CD4-positive, alpha-beta T cell (primary cell): ENCODE measurements at regions not wholly inside any gene's neighbourhood (a gene's known extent, or its start where the extent isn't known, plus 50 kb on each side); places are given as distances from the start of the nearest gene placed in this dataset.

Source experiments
- ATAC-seq: fragments of 200-7000 bp; cut with Tn5 transposase; one replicate; pipeline ENCODE4 v1.10.0; 2022; ENCODE audit warnings: mild to moderate bottlenecking; ENCODE audit not compliant: poor library complexity
- CTCF ChIA-PET: fragments of 350-600 bp; sonication (Branson Sonifier 250); formaldehyde crosslinking; loops from one replicate; lab custom pipeline; 2021; ENCODE audit warnings: antibody characterized with exemption, inconsistent platforms; lab: Charles Lee
- POLR2A ChIA-PET: fragments of 350-600 bp; sonication (Branson Sonifier 250); formaldehyde crosslinking; loops from one replicate; lab custom pipeline; 2021; ENCODE audit warnings: antibody characterized with exemption, inconsistent platforms; lab: Charles Lee
- DNase-seq, 14 experiments: peaks; one replicate each; pipeline ENCODE4 v3.0.0-alpha.2; 2013 to 2020; ENCODE audit warnings: mixed read lengths in 2 of 14
- H3K27ac ChIP-seq, 2 donors: one replicate each; pipeline versions ENCODE4 v1.5.1 to v1.7.0; 2013; ENCODE audit warnings: low read length in 2 of 2, low read depth in 1 of 2, mild to moderate bottlenecking in 1 of 2
- H3K27me3 ChIP-seq, 2 experiments: 1 replicate in 1 of 2; 2 replicates in 1 of 2; pipeline versions ENCODE4 v1.6.1 to v1.7.0; 2013; ENCODE audit warnings: low read length in 2 of 2, control low read depth in 1 of 2, mild to moderate bottlenecking in 1 of 2, moderate library complexity in 1 of 2; ENCODE audit not compliant: insufficient read depth in 2 of 2, control insufficient read depth in 1 of 2
- H3K36me3 ChIP-seq: one replicate; pipeline ENCODE4 v1.6.1; 2013; ENCODE audit warnings: low read length, control low read depth; ENCODE audit not compliant: insufficient read depth
- H3K4me1 ChIP-seq: one replicate; pipeline ENCODE4 v1.6.1; 2013; ENCODE audit warnings: low read length, control low read depth; ENCODE audit not compliant: insufficient read depth
- H3K4me3 ChIP-seq: one replicate; pipeline ENCODE4 v1.5.1; 2013; ENCODE audit warnings: mild to moderate bottlenecking, low read length, moderate library complexity
- H3K9me3 ChIP-seq, 2 experiments: 1 replicate in 1 of 2; 2 replicates in 1 of 2; pipeline versions ENCODE4 v1.6.1 to v1.7.0; 2013; ENCODE audit warnings: low read length in 2 of 2, mild to moderate bottlenecking in 2 of 2, control low read depth in 1 of 2, moderate library complexity in 1 of 2; ENCODE audit not compliant: control insufficient read depth in 1 of 2, insufficient read depth in 1 of 2
- H3K27ac Mint-ChIP-seq: one replicate; pipeline ENCODE4 v1.8.0; 2020; ENCODE audit warnings: mixed read lengths
- H3K27me3 Mint-ChIP-seq: one replicate; pipeline ENCODE4 v1.8.0; 2021; ENCODE audit warnings: mixed read lengths
- H3K36me3 Mint-ChIP-seq: one replicate; pipeline ENCODE4 v1.8.0; 2021; ENCODE audit warnings: low read depth, mixed read lengths
- H3K4me1 Mint-ChIP-seq: one replicate; pipeline ENCODE4 v1.8.0; 2021; ENCODE audit warnings: low read depth, mixed read lengths
- H3K4me3 Mint-ChIP-seq: one replicate; pipeline ENCODE4 v1.8.0; 2020; ENCODE audit warnings: mild to moderate bottlenecking, mixed read lengths
- H3K9me3 Mint-ChIP-seq: one replicate; pipeline ENCODE4 v1.8.0; 2020; ENCODE audit warnings: mixed read lengths
- CTCF ChIP-seq: fragments of 200-600 bp; IDR thresholded peaks from one replicate; pipeline ENCODE4 v1.8.0; 2022; ENCODE audit warnings: antibody characterized with exemption, mild to moderate bottlenecking
- intact Hi-C, 2 experiments: fragments of 100-400 bp; cut with DNase I in 1 of 2; cut with micrococcal nuclease in 1 of 2; formaldehyde crosslinking; loops; one replicate each; pipeline versions ENCODE4 v1.15.1 to v1.9.0; 2023 to 2025; cut with DNase I, micrococcal nuclease

DNA sequence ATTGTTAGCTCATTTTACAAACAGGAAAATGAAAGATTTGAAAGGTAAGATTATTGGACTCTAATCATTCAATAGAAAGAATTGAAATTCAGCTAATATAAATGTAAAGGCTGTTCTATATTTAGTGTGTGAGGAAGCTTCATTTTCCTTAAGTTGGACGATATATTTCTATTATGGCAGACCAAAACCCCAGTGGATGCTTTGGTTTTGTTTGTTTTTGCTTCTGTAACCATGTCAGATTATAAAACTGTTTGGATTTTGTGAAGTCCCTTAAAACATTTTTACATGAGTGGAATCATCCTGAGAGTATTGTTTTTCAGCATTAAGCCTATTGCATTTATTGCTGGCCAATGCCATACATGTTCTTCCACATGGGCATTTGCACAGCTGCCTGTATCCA, 110.2 kb upstream of the ENPEP start:
- H3K27me3 ChIP-seq, result peaks cover 0 to 3% of the 10 kb centered on the region in 2 experiments
- Mint-ChIP-seq H3K27me3 (peaks cover 4% of the 10 kb centered on the region), H3K4me1 (no peaks in the 10 kb centered on the region), H3K36me3 (no peaks in the 10 kb centered on the region), H3K4me3 (no peak overlapping the region), H3K9me3 (no peaks in the 10 kb centered on the region), H3K27ac (no peak overlapping the region)
- H3K4me3 ChIP-seq, result no peak overlapping the region
- intact Hi-C loops, result no loop called here
- no peaks in the 10 kb centered on the region for H3K9me3 ChIP-seq
- no peak for ATAC-seq
- ChIA-PET POLR2A (interaction anchor here (0.6 kb wide), 1 partner anchor 57 kb away, joined by 3 read pairs; no protein-coding TSS in a partner anchor), CTCF (no interaction called here)
- no peak overlapping the region for H3K27ac ChIP-seq
- no peaks in the 10 kb centered on the region for H3K36me3 ChIP-seq
- no peak for DNase-seq
- no peak for TF ChIP-seq CTCF
- no peaks in the 10 kb centered on the region for H3K4me1 ChIP-seq

- no peak for TF ChIP-seq CTCF
- Histone ChIP-seq H3K4me1 (no peaks in the 10 kb centered on the region), H3K27ac (no peak overlapping the region), H3K27me3 (peaks cover 0 to 3% of the 10 kb centered on the region in 2 experiments), H3K9me3 (no peaks in the 10 kb centered on the region), H3K4me3 (no peak overlapping the region), H3K36me3 (no peaks in the 10 kb centered on the region)
- H3K4me3 Mint-ChIP-seq, result no peak overlapping the region
- no peaks in the 10 kb centered on the region for H3K4me1 Mint-ChIP-seq
- H3K27ac Mint-ChIP-seq, result no peak overlapping the region
- DNase-seq (no peak), ATAC-seq (no peak)
- ChIA-PET POLR2A (interaction anchor here (0.6 kb wide), 1 partner anchor 56 kb away, joined by 3 read pairs; no protein-coding TSS in a partner anchor), CTCF (no interaction called here)
- no peaks in the 10 kb centered on the region for H3K36me3 Mint-ChIP-seq
- peaks cover 4% of the 10 kb centered on the region for H3K27me3 Mint-ChIP-seq
- intact Hi-C loops, result no loop called here
- no peaks in the 10 kb centered on the region for H3K9me3 Mint-ChIP-seq
Measured at GRCh38 chr4:110364911-110365520, 110.9 kb upstream of the ENPEP start.

DNA sequence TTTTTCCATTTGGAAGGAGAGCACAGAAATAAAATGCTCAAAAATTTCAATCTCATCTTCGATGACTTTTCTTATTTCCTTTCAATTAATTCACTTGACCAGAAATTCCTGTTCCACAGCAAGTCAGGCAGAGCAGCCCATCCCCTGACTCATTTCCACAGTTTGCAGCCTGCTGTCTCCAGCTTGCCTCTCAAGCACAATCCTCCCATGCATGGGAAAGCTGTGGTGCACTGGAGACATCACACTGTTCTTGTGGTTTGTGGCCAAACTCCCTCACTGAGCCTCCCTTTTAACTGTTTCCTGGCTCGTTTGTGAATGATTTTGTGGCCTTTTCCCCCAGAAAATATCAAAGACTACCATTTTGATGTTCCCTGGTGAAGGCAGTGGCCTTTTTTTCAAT, 114.0 kb upstream of the ENPEP start:
- H3K4me1 Mint-ChIP-seq, result no peaks in the 10 kb centered on the region
- ATAC-seq (no peak), DNase-seq (no peak)
- H3K9me3 ChIP-seq, result no peaks in the 10 kb centered on the region
- H3K36me3 Mint-ChIP-seq, result no peaks in the 10 kb centered on the region
- no peaks in the 10 kb centered on the region for H3K9me3 Mint-ChIP-seq
- H3K27me3 ChIP-seq, result peaks cover 0 to 3% of the 10 kb centered on the region in 2 experiments
- H3K36me3 ChIP-seq, result no peaks in the 10 kb centered on the region
- CTCF ChIA-PET, result no interaction called here
- peaks cover under 1% of the 10 kb centered on the region for H3K27me3 Mint-ChIP-seq
- H3K4me3 ChIP-seq, result no peak overlapping the region
- H3K27ac ChIP-seq, result no peak overlapping the region
- H3K4me1 ChIP-seq, result no peaks in the 10 kb centered on the region
- intact Hi-C loops, result no loop called here
- H3K27ac Mint-ChIP-seq, result no peak overlapping the region
- no peak for TF ChIP-seq CTCF
- no peak overlapping the region for H3K4me3 Mint-ChIP-seq
- POLR2A ChIA-PET, result no interaction called here
